IMR-90 (cell line): ENCODE measurements at regions not wholly inside any gene's neighbourhood (a gene's known extent, or its start where the extent isn't known, plus 50 kb on each side); places are given as distances from the start of the nearest gene placed in this dataset.

Source experiments
- ATAC-seq: fragments of 200-7000 bp; cut with Tn5 transposase; 2 replicates; pipeline ENCODE4 v1.9.1; 2020; ENCODE audit warnings: low read depth, mild to moderate bottlenecking, moderate library complexity
- BruUV-seq: library from RNA; stranded (reverse); fragments of 400-500 nt; replicated peaks from 2 replicates; lab custom pipeline; 2021; lab: Mats Ljungman, UMichigan
- CTCF ChIA-PET: fragments of 300-600 bp; formaldehyde crosslinking; extraction: SDS; loops from one replicate; lab custom pipeline; 2021; ENCODE audit warnings: antibody characterized with exemption; lab: Yijun Ruan, JAX
- POLR2A ChIA-PET: fragments of 300-600 bp; sonication (Branson Sonifier 250); formaldehyde crosslinking; loops from one replicate; lab custom pipeline; 2022; ENCODE audit warnings: antibody characterized with exemption; ENCODE audit not compliant: unreplicated experiment; lab: Charles Lee
- DNase-seq: peaks from one replicate; pipeline ENCODE4 v3.0.0; 2013
- H2AFZ ChIP-seq: replicated peaks from 2 replicates; pipeline ENCODE3; 2013; ENCODE audit warnings: low read length, mild to moderate bottlenecking; ENCODE audit not compliant: poor library complexity
- H2AK5ac ChIP-seq: 2 replicates; pipeline ENCODE4 v1.6.1; 2013; ENCODE audit warnings: low read depth, low read length, inconsistent platforms
- H2AK9ac ChIP-seq: replicated peaks from 2 replicates; pipeline ENCODE3; 2013; ENCODE audit warnings: mild to moderate bottlenecking, low read depth, low read length, moderate library complexity; ENCODE audit not compliant: poor library complexity
- H2BK120ac ChIP-seq: 2 replicates; pipeline ENCODE4 v1.6.1; 2013; ENCODE audit warnings: low read depth, low read length, inconsistent platforms
- H2BK15ac ChIP-seq: 3 replicates; pipeline ENCODE4 v1.6.1; 2013; ENCODE audit warnings: low read depth, low read length, inconsistent platforms
- H2BK20ac ChIP-seq: 2 replicates; pipeline ENCODE4 v1.6.1; 2013; ENCODE audit warnings: low read depth, mild to moderate bottlenecking, inconsistent platforms, low read length, moderate library complexity
- H2BK5ac ChIP-seq: 2 replicates; pipeline ENCODE4 v1.6.1; 2013; ENCODE audit warnings: mild to moderate bottlenecking, low read depth, low read length, inconsistent platforms; ENCODE audit not compliant: poor library complexity, severe bottlenecking
- H3K14ac ChIP-seq: replicated peaks from 2 replicates; pipeline ENCODE4 v1.6.1; 2013; ENCODE audit warnings: low read depth, low read length, inconsistent platforms
- H3K18ac ChIP-seq: 2 replicates; pipeline ENCODE4 v1.6.1; 2013; ENCODE audit warnings: low read depth, low read length, control low read depth
- H3K23ac ChIP-seq: 2 replicates; pipeline ENCODE4 v1.6.1; 2013; ENCODE audit warnings: low read depth, low read length, inconsistent platforms
- H3K27ac ChIP-seq: 2 replicates; pipeline ENCODE4 v1.5.1; 2013; ENCODE audit warnings: mild to moderate bottlenecking, control low read depth, low read length; ENCODE audit not compliant: insufficient read depth
- H3K27me3 ChIP-seq: 2 replicates; pipeline ENCODE4 v1.6.1; 2013; ENCODE audit warnings: low read length; ENCODE audit not compliant: control insufficient read depth, insufficient read depth
- H3K36me3 ChIP-seq: 2 replicates; pipeline ENCODE4 v1.6.1; 2013; ENCODE audit warnings: low read length, mixed read lengths; ENCODE audit not compliant: control insufficient read depth, insufficient read depth
- H3K4ac ChIP-seq: 2 replicates; pipeline ENCODE4 v1.6.1; 2013; ENCODE audit warnings: low read depth, low read length, inconsistent platforms
- H3K4me1 ChIP-seq: 2 replicates; pipeline ENCODE4 v1.6.1; 2013; ENCODE audit warnings: low read length, mixed read lengths; ENCODE audit not compliant: control insufficient read depth, insufficient read depth
- H3K4me2 ChIP-seq: 2 replicates; pipeline ENCODE4 v1.6.1; 2013; ENCODE audit warnings: low read depth, mild to moderate bottlenecking, control low read depth, low read length, moderate library complexity
- H3K4me3 ChIP-seq: 2 replicates; pipeline ENCODE4 v1.5.1; 2013; ENCODE audit warnings: low read depth, mild to moderate bottlenecking, control low read depth, low read length, moderate library complexity; ENCODE audit not compliant: insufficient read depth
- H3K56ac ChIP-seq: 2 replicates; pipeline ENCODE4 v1.6.1; 2013; ENCODE audit warnings: low read length, inconsistent platforms; ENCODE audit not compliant: insufficient read depth; ENCODE audit errors: extremely low read depth
- H3K79me1 ChIP-seq, 2 experiments: 2 replicates each; pipeline ENCODE4 v1.6.1; 2013; ENCODE audit warnings: low read length in 2 of 2, inconsistent platforms in 1 of 2, low read depth in 1 of 2
- H3K9ac ChIP-seq: 2 replicates; pipeline ENCODE4 v1.6.1; 2013; ENCODE audit warnings: low read depth, low read length, control low read depth
- H3K9me1 ChIP-seq: 2 replicates; pipeline ENCODE4 v1.6.1; 2013; ENCODE audit warnings: low read length, inconsistent platforms; ENCODE audit not compliant: insufficient read depth
- H3K9me3 ChIP-seq: 2 replicates; pipeline ENCODE4 v1.6.1; 2013; ENCODE audit warnings: low read length; ENCODE audit not compliant: control insufficient read depth, insufficient read depth
- H4K20me1 ChIP-seq: 2 replicates; pipeline ENCODE4 v1.6.1; 2013; ENCODE audit warnings: low read length, inconsistent platforms; ENCODE audit not compliant: insufficient read depth
- H4K5ac ChIP-seq: 2 replicates; pipeline ENCODE4 v1.6.1; 2013; ENCODE audit warnings: mild to moderate bottlenecking, low read depth, low read length, control low read depth
- H4K8ac ChIP-seq, 2 experiments: 2 replicates each; pipeline ENCODE4 v1.6.1; 2013; ENCODE audit warnings: low read depth in 2 of 2, low read length in 2 of 2, control low read depth in 1 of 2, inconsistent platforms in 1 of 2
- H4K91ac ChIP-seq: 2 replicates; pipeline ENCODE4 v1.6.1; 2013; ENCODE audit warnings: low read depth, low read length, inconsistent platforms; ENCODE audit not compliant: insufficient read depth
- BHLHE40 ChIP-seq: fragments of 150-350 bp; IDR thresholded peaks from 2 replicates; pipeline ENCODE4 v1.6.1; 2016; ENCODE audit warnings: mild to moderate bottlenecking, low read depth, low read length
- CEBPB ChIP-seq: IDR thresholded peaks from 2 replicates; pipeline ENCODE4 v1.6.1; 2012; ENCODE audit warnings: low read depth, low read length, improper control_type of control experiment
- CTCF ChIP-seq: conservative IDR thresholded peaks from 2 replicates; pipeline ENCODE4 v1.5.1; 2012; ENCODE audit warnings: mild to moderate bottlenecking, low read depth, low read length, improper control_type of control experiment
- MAFK ChIP-seq: IDR thresholded peaks from 2 replicates; pipeline ENCODE4 v1.6.1; 2012; ENCODE audit warnings: low read depth, low read length, improper control_type of control experiment
- MAZ ChIP-seq: IDR thresholded peaks from 2 replicates; pipeline ENCODE4 v1.6.1; 2012; ENCODE audit warnings: low read depth, mild to moderate bottlenecking, low read length, improper control_type of control experiment, moderate library complexity, borderline replicate concordance
- NFE2L2 ChIP-seq: fragments of 150-350 bp; IDR thresholded peaks from 2 replicates; pipeline ENCODE4 v1.6.1; 2016; ENCODE audit warnings: low read depth, mild to moderate bottlenecking, low read length
- RAD21 ChIP-seq: IDR thresholded peaks from 2 replicates; pipeline ENCODE4 v1.6.1; 2012; ENCODE audit warnings: low read length, improper control_type of control experiment
- RCOR1 ChIP-seq: IDR thresholded peaks from 2 replicates; pipeline ENCODE4 v1.6.1; 2012; ENCODE audit warnings: mild to moderate bottlenecking, low read length, improper control_type of control experiment; ENCODE audit not compliant: insufficient replicate concordance
- USF2 ChIP-seq: fragments of 150-350 bp; IDR thresholded peaks from 2 replicates; pipeline ENCODE4 v1.6.1; 2017; ENCODE audit warnings: mild to moderate bottlenecking, antibody characterized with exemption, low read length, low read depth
- WGBS, 2 experiments: methylation state at CpG; one replicate each; pipeline versions ENCODE4 v1.1.5 to v1.1.7; 2013; ENCODE audit warnings: missing lambda C conversion rate in 2 of 2; ENCODE audit not compliant: insufficient read length in 1 of 2; ENCODE audit errors: extremely low coverage in 2 of 2; 5-methylcytosine and 5-hydroxymethylcytosine counted together
- dilution Hi-C: fragments of 300-500 bp; cut with HindIII; formaldehyde crosslinking; loops from one replicate; pipeline ENCODE4 v1.14.3; 2018; ENCODE audit warnings: low sequenced_read_pairs; ENCODE audit not compliant: unreplicated experiment
- in situ Hi-C: fragments of 300-500 bp; cut with MboI; formaldehyde crosslinking; loops from 3 replicates; pipeline ENCODE4 v1.14.3; 2019; ENCODE audit warnings: low sequenced_read_pairs, inconsistent platforms, mixed read lengths
- intact Hi-C: fragments of 100-400 bp; cut with micrococcal nuclease; formaldehyde crosslinking; loops from 2 replicates; pipeline ENCODE4 v1.10.0; 2022

GRCh38 chr19:28504727-28505126 is 708.2 kb downstream of the UQCRFS1 start:
- Histone ChIP-seq H2AK5ac (no peak overlapping the region), H4K20me1 (no peaks in the 10 kb centered on the region)
- POLR2A ChIA-PET, result no interaction called here

More at GRCh38 chr19:28504727-28505126, 708.2 kb downstream of the UQCRFS1 start:
- DNase-seq (no peak), ATAC-seq (no peak)
- Histone ChIP-seq H3K9me1 (no peaks in the 10 kb centered on the region), H3K9me3 (peaks cover 33% of the 10 kb centered on the region), H3K4me2 (no peak overlapping the region), H3K4me1 (no peaks in the 10 kb centered on the region), H3K36me3 (no peaks in the 10 kb centered on the region), H2BK20ac (no peak overlapping the region), H3K27ac (no peak overlapping the region), H3K79me1 (no peaks in the 10 kb centered on the region), H2BK5ac (no peak overlapping the region), H3K4me3 (no peak overlapping the region), H3K23ac (no peak overlapping the region), H2BK120ac (no peak overlapping the region), H3K4ac (no peak overlapping the region), H2BK15ac (no peak overlapping the region), H4K91ac (no peak overlapping the region), H3K9ac (no peak overlapping the region), H4K8ac (no peak overlapping the region), H3K27me3 (no peaks in the 10 kb centered on the region), H2AFZ (no peak overlapping the region), H4K5ac (no peak overlapping the region), H3K18ac (no peak overlapping the region), H3K14ac (no peak overlapping the region), H3K56ac (no peak overlapping the region), H2AK9ac (no peak overlapping the region)
- BruUV-seq, result no TSS peak
- dilution Hi-C loops (no loop called here), in situ Hi-C loops (no loop called here), intact Hi-C loops (no loop called here)
- TF ChIP-seq RAD21 (no peak), MAZ (no peak), CEBPB (no peak), RCOR1 (no peak), NFE2L2 (no peak), USF2 (no peak), BHLHE40 (no peak), CTCF (no peak), MAFK (no peak)
- CTCF ChIA-PET, result no interaction called here
- no CpG with 5 or more reads among the region's 3 CpGs for WGBS, 2 experiments
